HG03066 (cell line): ENCODE measurements at regions not wholly inside any gene's neighbourhood (a gene's known extent, or its start where the extent isn't known, plus 50 kb on each side); places are given as distances from the start of the nearest gene placed in this dataset.
A peak's percentile ranks its signal among the peaks of the same experiment; 100 is the strongest.

Source experiments
- ATAC-seq: cut with Tn5 transposase; IDR thresholded peaks from one replicate; pipeline ENCODE4 v1.9.1; 2021; ENCODE audit warnings: low read depth; ENCODE audit not compliant: unreplicated experiment

GRCh38 chr9:105860516-105860915, 166.2 kb downstream of the TMEM38B start:
- no peak for ATAC-seq

- no peak for ATAC-seq
These were observed 167.6 kb downstream of the TMEM38B start for GRCh38 chr9:105861972-105862371.

DNA sequence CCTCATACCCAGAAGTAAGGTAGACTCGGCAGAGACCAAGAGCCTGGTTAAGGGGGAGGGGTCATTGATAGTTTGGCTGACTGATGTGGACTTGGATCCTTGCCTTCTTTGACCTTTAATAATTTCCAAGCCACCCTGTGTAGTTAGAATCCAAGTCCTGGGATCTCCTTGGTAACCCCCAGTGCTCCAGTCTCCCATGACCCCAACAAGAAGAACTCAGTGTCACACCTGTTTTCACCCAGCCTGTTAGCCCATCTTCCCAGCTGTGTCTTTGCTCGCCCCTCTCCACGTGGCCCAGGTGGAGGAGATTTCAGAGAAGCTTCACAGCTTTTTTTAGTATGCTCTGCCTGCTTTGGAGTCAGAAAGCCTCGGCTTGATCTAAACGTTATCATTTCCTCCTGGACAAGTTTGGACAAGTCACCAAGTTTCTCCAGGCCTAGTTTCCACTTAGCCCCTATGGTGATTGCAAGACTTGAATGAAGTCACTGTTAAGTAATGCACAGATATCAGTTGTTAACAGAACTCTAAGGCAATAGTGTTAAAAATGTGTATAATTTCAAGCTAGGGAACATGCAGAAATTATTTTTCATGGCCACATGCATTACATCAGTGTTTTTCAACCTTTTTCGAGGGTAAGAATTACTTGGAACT, 170.0 kb downstream of the TMEM38B start:
- ATAC-seq = no peak

DNA sequence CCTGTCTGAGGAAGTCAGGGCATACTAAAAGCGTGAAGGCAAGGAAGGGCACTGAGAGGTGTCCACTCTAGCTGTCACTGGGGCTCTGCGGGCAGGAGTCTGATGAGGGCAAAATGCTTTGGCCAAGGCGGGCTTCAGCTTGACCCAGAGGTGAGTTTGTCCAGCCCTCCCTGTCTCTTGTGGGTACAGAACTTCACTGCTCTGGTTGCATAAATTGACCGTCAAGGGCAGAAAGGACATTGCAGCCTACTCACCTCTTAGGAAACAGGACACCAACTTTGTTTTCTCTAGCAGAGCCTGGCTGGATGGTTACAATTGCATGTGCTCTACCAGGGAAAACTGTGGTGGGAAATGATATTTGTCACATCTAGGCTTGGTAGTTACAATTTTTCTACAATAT, 170.9 kb downstream of the TMEM38B start:
- no peak for ATAC-seq

DNA sequence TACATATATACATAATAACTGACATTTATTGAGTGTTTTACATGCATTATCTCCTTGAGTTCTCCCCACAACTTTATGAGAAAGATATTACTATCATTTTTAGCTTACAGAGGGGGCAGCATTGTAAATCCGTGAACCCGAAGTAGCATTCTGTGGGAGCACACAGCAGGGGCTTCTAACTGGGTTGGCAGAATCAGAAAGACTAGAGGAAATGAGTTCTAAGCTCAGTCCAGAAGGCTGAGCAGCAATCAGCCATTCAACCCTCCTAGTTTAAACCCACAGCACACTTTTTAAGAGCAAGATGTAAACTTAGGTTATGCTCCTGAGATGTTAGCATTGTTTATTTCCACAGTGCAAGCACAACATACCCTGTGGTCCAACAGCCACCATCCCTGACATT, 177.2 kb downstream of the TMEM38B start:
- ATAC-seq = no peak

DNA sequence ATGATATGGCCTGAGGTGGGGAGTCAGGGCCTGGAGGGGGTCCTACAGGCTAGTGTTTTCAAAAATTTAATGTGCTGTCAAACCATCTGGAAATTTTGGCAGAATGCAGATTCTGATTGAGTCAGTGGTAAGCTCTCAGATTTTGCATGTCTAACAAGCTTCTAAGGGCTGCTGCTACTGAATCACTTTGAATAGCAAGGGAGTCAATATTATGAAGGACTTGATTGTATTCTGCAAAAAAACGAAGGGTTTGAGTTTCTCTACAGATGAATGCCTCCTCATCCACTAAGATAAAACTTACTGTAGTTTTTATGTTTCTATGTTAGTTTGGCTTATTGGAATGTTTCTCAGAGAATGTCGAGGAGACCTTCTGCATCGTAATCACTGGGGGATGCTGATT, 179.5 kb downstream of the TMEM38B start:
- ATAC-seq = no peak

- peak; percentile 60 for ATAC-seq
These were observed 183.4 kb downstream of the TMEM38B start for GRCh38 chr9:105877721-105878120.

- no peak for ATAC-seq
These were observed 184.8 kb downstream of the TMEM38B start for GRCh38 chr9:105879181-105879580.

DNA sequence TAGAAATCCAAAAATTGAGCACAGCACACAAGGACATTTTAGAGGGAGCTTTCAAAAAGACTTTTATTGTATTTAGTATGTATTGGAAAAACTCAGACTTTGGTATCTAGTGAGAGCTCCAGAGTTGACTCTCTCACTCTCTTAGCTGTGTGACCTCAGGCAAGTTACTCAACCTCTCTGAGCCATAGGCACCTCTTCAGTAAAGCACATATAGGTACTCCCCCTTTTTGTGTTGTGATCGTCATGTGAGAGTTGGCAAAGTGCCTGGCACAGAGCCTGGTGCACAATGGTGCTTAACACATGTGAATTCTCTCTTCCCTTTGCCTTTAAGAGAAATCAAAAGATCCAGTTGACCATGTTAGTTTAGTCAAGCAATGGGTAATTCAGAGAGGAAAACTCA, 186.2 kb downstream of the TMEM38B start:
- no peak for ATAC-seq

GRCh38 chr9:105881021-105881420, 186.7 kb downstream of the TMEM38B start:
- no peak for ATAC-seq

DNA sequence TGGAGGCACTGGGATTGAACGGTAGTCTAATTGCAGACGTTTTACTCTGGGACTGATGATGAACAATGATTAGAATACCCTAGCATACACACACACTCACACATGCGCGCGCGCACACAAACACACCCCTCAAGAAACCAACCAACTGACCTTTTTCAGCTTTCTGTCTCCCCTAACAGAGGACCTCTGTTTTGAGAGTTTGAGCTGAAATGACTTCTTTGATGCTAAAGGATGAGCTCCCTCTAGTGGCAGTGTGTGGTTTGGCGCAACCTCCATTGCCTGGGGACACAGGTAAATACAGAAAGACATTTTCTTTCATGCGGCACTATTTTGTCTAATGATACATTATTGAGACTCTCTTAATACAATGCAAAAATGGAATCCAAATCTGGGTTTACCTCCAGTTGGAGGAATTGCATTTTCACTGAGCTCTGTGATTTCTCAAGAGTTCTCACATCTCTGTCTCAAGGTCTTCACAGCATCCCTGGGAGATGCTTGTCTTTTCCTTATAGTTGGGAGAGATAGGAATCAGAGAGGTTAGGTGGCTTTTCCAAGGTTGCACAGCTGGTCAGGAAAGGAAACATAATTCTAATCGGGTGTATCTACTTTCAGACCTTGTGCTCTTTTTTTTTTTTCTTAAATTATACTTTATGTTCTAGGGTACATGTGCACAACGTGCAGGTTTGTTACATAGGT, 187.5 kb downstream of the TMEM38B start:
- no peak for ATAC-seq

DNA sequence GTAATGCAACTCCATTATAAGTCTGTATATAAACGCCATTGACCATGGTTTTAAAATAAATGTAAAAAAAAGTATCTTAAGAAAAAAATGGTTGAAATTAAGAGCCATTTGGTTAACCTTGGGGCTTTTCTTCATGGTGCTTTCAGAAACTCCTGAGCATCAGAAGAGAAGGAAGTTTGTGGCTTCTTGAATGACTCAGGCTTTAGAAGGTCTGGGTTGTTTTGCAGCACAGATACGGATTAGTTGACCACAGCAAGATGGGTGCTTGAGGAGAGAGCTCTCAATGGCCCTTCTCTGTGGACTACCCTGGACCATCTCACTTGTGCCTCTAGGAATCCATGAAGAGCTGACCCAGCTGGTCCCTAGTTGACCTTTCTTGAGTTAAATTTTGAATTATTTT, 189.5 kb downstream of the TMEM38B start:
- ATAC-seq = peak; percentile 83

DNA sequence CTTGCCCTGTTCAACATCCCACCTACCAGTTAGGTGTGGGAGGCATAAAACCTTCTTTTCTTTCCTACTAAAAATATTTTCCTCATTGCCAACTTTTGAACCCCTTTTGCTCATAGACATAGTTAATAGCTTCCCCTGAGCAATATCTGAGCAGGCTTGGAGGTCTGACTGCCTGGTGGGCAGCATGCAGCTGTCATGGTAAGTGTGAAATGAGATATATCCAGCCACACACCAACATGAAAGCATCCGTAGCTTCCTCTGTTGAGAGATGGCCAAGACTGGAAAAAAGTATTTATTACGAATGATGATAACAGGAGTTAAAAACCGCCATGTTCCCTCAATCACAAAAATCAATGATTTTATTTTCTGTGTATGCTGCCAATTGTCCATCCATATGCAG, 190.1 kb downstream of the TMEM38B start:
- no peak for ATAC-seq

GRCh38 chr9:105886136-105886535, 191.8 kb downstream of the TMEM38B start:
- no peak for ATAC-seq

- no peak for ATAC-seq
These were observed 193.3 kb downstream of the TMEM38B start for GRCh38 chr9:105887679-105888078.

- no peak for ATAC-seq
These were observed 195.9 kb downstream of the TMEM38B start for GRCh38 chr9:105890046-105890822.

DNA sequence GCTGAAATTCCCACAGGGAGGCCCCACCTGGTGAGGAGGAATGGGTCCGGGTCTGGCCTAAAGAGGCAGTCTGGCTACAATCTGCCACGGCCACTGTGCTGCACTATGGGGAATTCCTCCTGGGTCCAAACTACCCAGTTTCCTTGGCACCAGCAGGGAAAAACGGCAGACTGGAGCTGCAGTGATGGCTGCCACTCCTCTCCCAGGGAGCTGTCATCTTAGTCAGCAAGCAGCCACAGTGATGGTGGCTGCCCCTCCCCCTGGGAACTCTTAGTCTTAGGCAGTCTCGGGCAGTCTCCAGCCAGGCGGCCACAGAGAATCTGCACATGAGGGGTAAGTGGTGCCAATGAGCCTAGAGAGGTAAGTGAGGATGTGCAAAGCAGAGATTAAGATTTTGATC, 205.8 kb downstream of the TMEM38B start:
- ATAC-seq = no peak

GRCh38 chr9:105901514-105902109, 207.3 kb downstream of the TMEM38B start:
- no peak for ATAC-seq

DNA sequence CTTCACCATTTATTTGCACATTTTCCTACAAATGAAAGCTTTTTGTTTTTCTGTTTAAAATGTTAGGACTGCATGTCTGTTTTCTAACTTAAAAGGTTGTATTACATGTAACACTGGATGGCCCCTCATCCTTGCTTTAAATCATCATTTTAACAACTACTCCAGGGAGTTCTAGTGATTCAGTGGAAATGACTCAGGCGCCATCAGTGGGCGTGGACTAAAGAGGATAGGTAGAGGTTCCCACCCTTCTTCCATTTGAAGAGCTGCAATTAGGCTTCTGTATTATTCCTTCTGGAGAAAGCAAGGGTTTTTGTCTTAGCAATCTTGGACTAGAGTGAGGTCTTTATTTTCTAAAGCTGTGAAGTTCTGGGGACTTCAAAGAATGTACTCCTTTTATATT, 213.7 kb downstream of the TMEM38B start:
- ATAC-seq = no peak

GRCh38 chr9:105911104-105911911, 217.0 kb downstream of the TMEM38B start:
- ATAC-seq = no peak
